ENCODE measurements at regions not wholly inside any gene's neighbourhood (a gene's known extent, or its start where the extent isn't known, plus 50 kb on each side); places are given as distances from the start of the nearest gene placed in this dataset.

DNA sequence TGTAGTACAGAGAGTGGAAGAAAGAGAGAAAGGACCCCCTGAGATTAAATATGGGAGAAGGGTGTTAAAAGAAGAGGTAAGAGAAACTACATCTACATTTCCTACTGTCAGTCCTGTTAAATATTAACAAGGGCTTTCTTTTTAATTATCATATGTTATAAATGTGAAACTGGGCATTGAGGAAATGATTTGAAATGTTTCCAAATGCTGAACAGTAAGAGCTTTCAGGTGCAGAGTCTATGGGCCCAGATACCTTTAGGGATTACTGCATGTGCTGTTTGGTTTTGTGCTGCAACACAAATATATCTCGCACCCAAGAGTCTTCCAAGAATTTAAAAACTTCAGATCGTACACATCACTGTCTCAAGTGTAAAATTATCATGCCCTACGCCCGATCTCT, 176.3 kb downstream of the RBM26 start:
- DNase-seq (ENCODE audit: low read depth, low spot score): no peak
- Histone ChIP-seq H3K27me3 (ENCODE audit: insufficient read depth, insufficient read length) (no peaks in the 10 kb centered on the region), H3K4me3 (ENCODE audit: insufficient read length, low read depth) (no peak overlapping the region), H3K4me1 (ENCODE audit: insufficient read depth, insufficient read length) (no peaks in the 10 kb centered on the region), H3K36me3 (ENCODE audit: insufficient read depth, insufficient read length, low read length) (no peaks in the 10 kb centered on the region), H3K9ac (ENCODE audit: insufficient read length, low read depth) (no peak overlapping the region), H3K9me3 (ENCODE audit: insufficient read depth, low read length) (no peaks in the 10 kb centered on the region)
- TF ChIP-seq ZNF274 (IDR thresholded peaks at IDR 0.05; ENCODE audit: low read depth, low read length) (no peak), SUZ12 (IDR thresholded peaks at IDR 0.05; ENCODE audit: extremely low read depth, insufficient read depth, insufficient read length) (no peak), YY1 (IDR thresholded peaks at IDR 0.05; ENCODE audit: insufficient read depth, insufficient read length) (no peak)

DNA sequence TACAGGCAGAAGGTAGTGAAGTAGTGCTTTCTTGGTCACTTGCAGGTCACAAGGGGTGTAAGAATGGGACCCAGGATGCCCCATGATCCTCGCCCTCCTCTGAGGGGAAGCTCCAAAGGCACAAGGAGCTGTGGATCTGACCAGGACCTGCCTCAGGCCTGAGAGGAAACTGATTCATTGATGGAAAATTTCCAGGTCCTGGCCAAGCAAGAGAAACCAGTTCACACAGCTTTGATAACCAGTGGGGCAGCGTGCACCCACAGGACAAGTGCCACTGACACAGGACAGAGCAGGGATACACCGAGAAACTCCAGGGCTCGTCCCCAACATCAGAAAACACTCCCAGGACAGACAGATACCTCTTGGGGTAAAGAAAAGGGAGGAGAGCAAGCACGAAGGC, 177.1 kb downstream of the RBM26 start:
- H3K36me3 ChIP-seq (ENCODE audit: insufficient read depth, insufficient read length, low read length): no peaks in the 10 kb centered on the region
- no peaks in the 10 kb centered on the region for H3K4me1 ChIP-seq (ENCODE audit: insufficient read depth, insufficient read length)
- DNase-seq (ENCODE audit: low read depth, low spot score): no peak
- no peaks in the 10 kb centered on the region for H3K9me3 ChIP-seq (ENCODE audit: insufficient read depth, low read length)
- no peak overlapping the region for H3K9ac ChIP-seq (ENCODE audit: insufficient read length, low read depth)
- no peak for TF ChIP-seq ZNF274 (IDR thresholded peaks at IDR 0.05; ENCODE audit: low read depth, low read length)
- no peak for TF ChIP-seq YY1 (IDR thresholded peaks at IDR 0.05; ENCODE audit: insufficient read depth, insufficient read length)
- TF ChIP-seq SUZ12 (IDR thresholded peaks at IDR 0.05; ENCODE audit: extremely low read depth, insufficient read depth, insufficient read length): no peak
- no peak overlapping the region for H3K4me3 ChIP-seq (ENCODE audit: insufficient read length, low read depth)
- H3K27me3 ChIP-seq (ENCODE audit: insufficient read depth, insufficient read length): no peaks in the 10 kb centered on the region

DNA sequence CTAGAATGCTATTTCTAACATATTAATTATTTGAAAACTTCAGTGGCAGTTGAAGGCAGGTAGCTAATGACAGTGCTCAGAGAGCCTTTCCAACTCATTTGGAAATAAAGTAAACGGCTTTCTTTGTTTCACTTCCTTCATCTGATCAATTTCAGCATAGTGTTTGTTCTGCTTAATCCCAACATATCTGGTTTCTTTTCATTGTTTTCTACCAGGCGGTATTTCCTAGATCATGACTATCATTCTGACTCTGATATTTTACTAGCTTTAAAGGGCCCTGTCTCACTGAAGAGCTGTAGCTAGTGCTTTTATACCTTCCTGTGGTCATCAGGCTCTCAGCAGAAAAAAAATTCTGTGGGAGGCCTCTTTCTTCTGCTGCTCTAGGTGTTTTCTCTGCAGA, 178.6 kb downstream of the RBM26 start:
- Histone ChIP-seq H3K9me3 (ENCODE audit: insufficient read depth, low read length) (no peaks in the 10 kb centered on the region), H3K36me3 (ENCODE audit: insufficient read depth, insufficient read length, low read length) (no peaks in the 10 kb centered on the region), H3K9ac (ENCODE audit: insufficient read length, low read depth) (no peak overlapping the region), H3K4me1 (ENCODE audit: insufficient read depth, insufficient read length) (no peaks in the 10 kb centered on the region), H3K27me3 (ENCODE audit: insufficient read depth, insufficient read length) (no peaks in the 10 kb centered on the region), H3K4me3 (ENCODE audit: insufficient read length, low read depth) (no peak overlapping the region)
- no peak for DNase-seq (ENCODE audit: low read depth, low spot score)
- TF ChIP-seq SUZ12 (IDR thresholded peaks at IDR 0.05; ENCODE audit: extremely low read depth, insufficient read depth, insufficient read length): no peak
- no peak for TF ChIP-seq ZNF274 (IDR thresholded peaks at IDR 0.05; ENCODE audit: low read depth, low read length)
- no peak for TF ChIP-seq YY1 (IDR thresholded peaks at IDR 0.05; ENCODE audit: insufficient read depth, insufficient read length)

DNA sequence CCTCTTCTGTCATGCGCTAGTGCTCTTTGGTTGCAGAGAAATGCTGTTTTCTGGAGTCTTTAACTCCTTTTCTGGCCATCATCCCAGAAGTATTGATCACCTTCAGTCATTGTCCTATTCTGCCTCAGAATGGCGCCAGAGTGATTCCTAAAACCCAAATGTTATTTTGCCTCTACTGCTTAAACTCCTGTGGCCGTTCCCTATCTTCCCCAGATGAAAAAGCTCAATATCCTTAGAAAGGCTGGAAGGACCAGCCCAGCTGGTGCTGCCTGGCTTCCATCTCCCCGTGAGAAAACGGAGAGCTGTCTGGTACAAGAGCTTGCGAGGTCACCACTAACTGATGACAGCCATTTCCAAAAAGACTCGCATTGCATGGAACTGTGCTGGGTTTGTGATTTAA, 179.1 kb downstream of the RBM26 start:
- Histone ChIP-seq H3K4me3 (ENCODE audit: insufficient read length, low read depth) (no peak overlapping the region), H3K36me3 (ENCODE audit: insufficient read depth, insufficient read length, low read length) (no peaks in the 10 kb centered on the region)
- DNase-seq (ENCODE audit: low read depth, low spot score): no peak

DNA sequence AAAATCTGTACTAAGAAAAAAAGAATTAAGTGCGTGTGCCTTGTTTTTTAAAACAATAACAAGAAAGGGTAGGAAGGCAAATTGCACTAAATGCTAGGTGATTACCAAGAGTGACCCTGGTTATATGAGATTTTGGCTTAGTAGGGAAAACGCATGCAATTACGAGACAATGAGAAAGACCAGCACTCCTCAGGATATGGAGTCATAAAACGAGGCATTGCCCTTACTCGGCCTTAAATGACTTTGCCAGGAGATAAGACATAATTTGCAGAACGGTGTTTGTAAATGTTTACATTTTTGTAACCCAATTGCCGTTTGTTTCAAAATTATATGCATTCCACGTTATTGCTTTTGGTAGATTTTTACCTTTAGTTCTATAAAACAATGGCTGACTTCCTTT, 179.8 kb downstream of the RBM26 start:
- H3K9ac ChIP-seq (ENCODE audit: insufficient read length, low read depth): no peak overlapping the region
- no peaks in the 10 kb centered on the region for H3K27me3 ChIP-seq (ENCODE audit: insufficient read depth, insufficient read length)
- no peak for DNase-seq (ENCODE audit: low read depth, low spot score)
- H3K4me3 ChIP-seq (ENCODE audit: insufficient read length, low read depth): no peak overlapping the region
- TF ChIP-seq YY1 (IDR thresholded peaks at IDR 0.05; ENCODE audit: insufficient read depth, insufficient read length) (no peak), ZNF274 (IDR thresholded peaks at IDR 0.05; ENCODE audit: low read depth, low read length) (no peak), SUZ12 (IDR thresholded peaks at IDR 0.05; ENCODE audit: extremely low read depth, insufficient read depth, insufficient read length) (no peak)
- no peaks in the 10 kb centered on the region for H3K36me3 ChIP-seq (ENCODE audit: insufficient read depth, insufficient read length, low read length)
- H3K4me1 ChIP-seq (ENCODE audit: insufficient read depth, insufficient read length): no peaks in the 10 kb centered on the region
- H3K9me3 ChIP-seq (ENCODE audit: insufficient read depth, low read length): no peaks in the 10 kb centered on the region

More for the DNA sequence above, 179.1 kb downstream of the RBM26 start:
- H3K4me1 ChIP-seq (ENCODE audit: insufficient read depth, insufficient read length): no peaks in the 10 kb centered on the region
- H3K27me3 ChIP-seq (ENCODE audit: insufficient read depth, insufficient read length): no peaks in the 10 kb centered on the region
- no peaks in the 10 kb centered on the region for H3K9me3 ChIP-seq (ENCODE audit: insufficient read depth, low read length)
- no peak overlapping the region for H3K9ac ChIP-seq (ENCODE audit: insufficient read length, low read depth)
- no peak for TF ChIP-seq SUZ12 (IDR thresholded peaks at IDR 0.05; ENCODE audit: extremely low read depth, insufficient read depth, insufficient read length)

DNA sequence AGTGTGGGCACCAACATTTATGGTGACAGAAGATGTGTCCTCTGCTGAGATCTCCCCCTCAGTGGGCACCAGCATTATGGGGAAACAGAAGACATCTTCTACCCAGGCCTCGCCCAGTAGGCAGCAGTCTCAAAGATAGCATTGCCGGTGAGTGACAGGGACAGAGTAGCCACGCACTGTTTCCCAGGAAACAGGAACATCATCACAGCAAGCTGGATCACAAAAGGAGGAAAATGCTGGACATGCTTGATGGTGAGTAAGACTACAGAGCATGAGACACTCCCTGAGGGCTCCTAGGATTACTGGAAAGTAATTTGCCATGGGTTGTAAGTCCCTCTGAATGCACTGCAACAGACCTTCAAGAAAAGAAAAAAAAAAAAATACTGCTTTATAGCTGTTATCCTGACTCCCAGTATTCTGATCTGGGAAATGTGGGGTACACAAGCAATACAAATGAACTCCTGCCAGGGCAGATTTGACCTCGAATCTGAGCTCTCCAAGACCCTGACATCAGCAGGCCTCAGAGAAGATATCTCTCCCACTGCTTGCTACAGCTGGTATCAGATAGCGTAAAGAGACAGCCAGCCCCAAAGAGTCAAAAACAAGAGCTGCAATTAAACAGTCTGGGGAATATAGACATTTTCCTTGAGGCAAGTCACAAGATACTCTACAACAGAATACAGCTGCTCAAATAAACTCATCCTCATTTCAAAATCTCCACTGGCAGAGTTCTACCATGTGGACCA, 180.4 kb downstream of the RBM26 start:
- H3K36me3 ChIP-seq (ENCODE audit: insufficient read depth, insufficient read length, low read length): no peaks in the 10 kb centered on the region
- no peaks in the 10 kb centered on the region for H3K9me3 ChIP-seq (ENCODE audit: insufficient read depth, low read length)
- DNase-seq (ENCODE audit: low read depth, low spot score): no peak
- no peak overlapping the region for H3K9ac ChIP-seq (ENCODE audit: insufficient read length, low read depth)
- TF ChIP-seq ZNF274 (IDR thresholded peaks at IDR 0.05; ENCODE audit: low read depth, low read length) (no peak), YY1 (IDR thresholded peaks at IDR 0.05; ENCODE audit: insufficient read depth, insufficient read length) (no peak), SUZ12 (IDR thresholded peaks at IDR 0.05; ENCODE audit: extremely low read depth, insufficient read depth, insufficient read length) (no peak)
- no peaks in the 10 kb centered on the region for H3K27me3 ChIP-seq (ENCODE audit: insufficient read depth, insufficient read length)
- H3K4me1 ChIP-seq (ENCODE audit: insufficient read depth, insufficient read length): no peaks in the 10 kb centered on the region
- no peak overlapping the region for H3K4me3 ChIP-seq (ENCODE audit: insufficient read length, low read depth)

DNA sequence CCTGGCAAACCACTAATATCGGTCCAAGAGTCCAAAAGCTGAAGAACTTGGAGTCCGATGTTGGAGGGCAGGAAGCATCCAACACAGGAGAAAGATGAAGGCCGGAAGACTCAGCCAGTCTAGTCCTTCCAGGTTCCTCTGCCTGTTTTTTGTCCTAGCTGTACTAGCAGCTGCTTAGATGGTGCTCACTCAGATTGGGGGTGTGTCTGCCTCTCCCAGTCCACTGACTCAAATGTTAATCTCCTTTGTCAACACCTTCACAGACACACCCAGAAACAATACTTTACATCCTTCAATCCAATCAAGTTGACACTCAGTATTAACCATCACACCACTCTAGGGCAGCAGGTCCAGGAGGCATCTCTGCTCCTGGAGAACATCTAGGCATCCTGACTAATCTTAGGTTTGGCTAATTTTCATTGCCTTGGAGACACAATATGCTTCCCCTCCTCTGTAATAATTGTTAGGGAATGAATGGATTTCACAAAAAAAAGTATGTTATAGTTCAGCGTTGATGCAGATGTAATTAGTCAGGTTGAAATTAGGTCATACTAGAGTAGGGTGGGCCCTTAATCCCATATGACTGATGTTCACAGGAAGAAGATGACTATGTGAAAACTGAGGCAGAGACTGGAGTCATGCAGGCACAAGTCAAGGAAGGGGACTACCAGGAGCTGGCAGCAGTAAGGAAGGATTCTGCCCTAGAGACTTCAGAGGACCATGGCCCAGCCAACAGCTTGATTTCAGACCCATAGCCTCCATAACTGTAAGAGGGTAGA, 183.4 kb downstream of the RBM26 start:
- TF ChIP-seq YY1 (IDR thresholded peaks at IDR 0.05; ENCODE audit: insufficient read depth, insufficient read length): no peak
- TF ChIP-seq SUZ12 (IDR thresholded peaks at IDR 0.05; ENCODE audit: extremely low read depth, insufficient read depth, insufficient read length): no peak
- no peak for TF ChIP-seq ZNF274 (IDR thresholded peaks at IDR 0.05; ENCODE audit: low read depth, low read length)
- Histone ChIP-seq H3K9me3 (ENCODE audit: insufficient read depth, low read length) (no peaks in the 10 kb centered on the region), H3K9ac (ENCODE audit: insufficient read length, low read depth) (no peak overlapping the region), H3K4me3 (ENCODE audit: insufficient read length, low read depth) (no peak overlapping the region), H3K4me1 (ENCODE audit: insufficient read depth, insufficient read length) (no peaks in the 10 kb centered on the region), H3K27me3 (ENCODE audit: insufficient read depth, insufficient read length) (no peaks in the 10 kb centered on the region), H3K36me3 (ENCODE audit: insufficient read depth, insufficient read length, low read length) (no peaks in the 10 kb centered on the region)
- DNase-seq (ENCODE audit: low read depth, low spot score): no peak
